Tibial nerve (tissue), 4 donors: ENCODE measurements at regions not wholly inside any gene's neighbourhood (a gene's known extent, or its start where the extent isn't known, plus 50 kb on each side); places are given as distances from the start of the nearest gene placed in this dataset.
"Not testable (repeated sequence)": the region's sequence is repeated elsewhere in the genome, so short reads cannot be mapped to it uniquely, and the experiment has no call there.

ENCODE experiments used
- DNase-seq, 2 donors: peaks; one replicate each; pipeline ENCODE4 v3.0.0-alpha.2; 2019; ENCODE audit warnings: low spot score in 2 of 2
- H3K27ac ChIP-seq, 4 donors: fragments of 200-600 bp; sonication (generic) in 3 of 4; one replicate each; pipeline ENCODE4 v1.5.1; 2017 to 2019; ENCODE audit warnings: mild to moderate bottlenecking in 1 of 4
- H3K27me3 ChIP-seq, 2 donors: fragments of 200-600 bp; sonication (generic) in 1 of 2; one replicate each; pipeline versions ENCODE4 v1.5.1 to v1.6.0; 2017 to 2019
- H3K36me3 ChIP-seq, 3 donors: fragments of 200-600 bp; sonication (generic); one replicate each; pipeline ENCODE4 v1.5.1; 2018 to 2019
- H3K4me1 ChIP-seq, 4 donors: fragments of 200-600 bp; sonication (generic) in 3 of 4; one replicate each; pipeline ENCODE4 v1.5.1; 2017 to 2019
- H3K4me3 ChIP-seq, 4 donors: fragments of 200-600 bp; sonication (generic) in 3 of 4; one replicate each; pipeline ENCODE4 v1.5.1; 2017 to 2019; ENCODE audit warnings: mild to moderate bottlenecking in 1 of 4, moderate library complexity in 1 of 4
- H3K9me3 ChIP-seq, 4 donors: fragments of 200-600 bp; sonication (generic) in 3 of 4; one replicate each; pipeline ENCODE4 v1.5.1; 2017 to 2019
- CTCF ChIP-seq, 5 experiments: fragments of 200-600 bp in 3 of 5; fragments of 450-650 bp in 2 of 5; sonication (generic) in 3 of 5; IDR thresholded peaks; one replicate each; pipeline ENCODE4 v1.5.1; 2016 to 2019; ENCODE audit warnings: antibody characterized with exemption in 5 of 5, mild to moderate bottlenecking in 3 of 5, moderate library complexity in 2 of 5
- EP300 ChIP-seq, 2 donors: sonication (generic); formaldehyde crosslinking; IDR thresholded peaks; one replicate each; pipeline ENCODE4 v1.6.1; 2017; ENCODE audit warnings: antibody characterized with exemption in 2 of 2, mild to moderate bottlenecking in 1 of 2
- POLR2A ChIP-seq, 2 donors: fragments of 450-650 bp; IDR thresholded peaks; one replicate each; pipeline ENCODE4 v1.6.1; 2017; ENCODE audit warnings: antibody characterized with exemption in 2 of 2, mild to moderate bottlenecking in 2 of 2, moderate library complexity in 2 of 2
- WGBS, 2 donors: methylation state at CpG; one replicate each; pipeline ENCODE4 v1.1.5; 2018; 5-methylcytosine and 5-hydroxymethylcytosine counted together

GRCh38 chr7:52569151-52569550 lies 466.3 kb upstream of the POM121L12 start:
- no peak overlapping the region for H3K27ac ChIP-seq
- 68 to 84% methylated on average over 3 of the region's 3 CpGs for WGBS, 2 donors
- no peaks in the 10 kb centered on the region for H3K27me3 ChIP-seq
- DNase-seq = no peak
- H3K9me3 ChIP-seq = no peaks in the 10 kb centered on the region
- no peaks in the 10 kb centered on the region for H3K4me1 ChIP-seq
- TF ChIP-seq POLR2A (IDR thresholded peaks at IDR 0.05) (no peak), CTCF (IDR thresholded peaks at IDR 0.05) (no peak), EP300 (IDR thresholded peaks at IDR 0.05) (no peak)
- no peak overlapping the region for H3K4me3 ChIP-seq
- H3K36me3 ChIP-seq = no peaks in the 10 kb centered on the region

GRCh38 chr7:52565974-52566373 lies 469.5 kb upstream of the POM121L12 start:
- Histone ChIP-seq H3K4me1 (no peaks in the 10 kb centered on the region), H3K27ac (no peak overlapping the region), H3K9me3 (no peaks in the 10 kb centered on the region), H3K4me3 (no peak overlapping the region), H3K36me3 (no peaks in the 10 kb centered on the region), H3K27me3 (no peaks in the 10 kb centered on the region)
- TF ChIP-seq CTCF (IDR thresholded peaks at IDR 0.05) = no peak
- TF ChIP-seq POLR2A (IDR thresholded peaks at IDR 0.05) = no peak
- no peak for TF ChIP-seq EP300 (IDR thresholded peaks at IDR 0.05)
- WGBS, 2 donors = 78 to 83% methylated on average over 5 of the region's 5 CpGs
- DNase-seq = no peak

- TF ChIP-seq EP300 (IDR thresholded peaks at IDR 0.05) = no peak
- no peak for TF ChIP-seq POLR2A (IDR thresholded peaks at IDR 0.05)
- TF ChIP-seq CTCF (IDR thresholded peaks at IDR 0.05) = no peak
- WGBS, 2 donors = 77 to 83% methylated on average over 4 of the region's 4 CpGs
- Histone ChIP-seq H3K9me3 (no peaks in the 10 kb centered on the region), H3K27me3 (no peaks in the 10 kb centered on the region), H3K4me3 (no peak overlapping the region), H3K4me1 (no peaks in the 10 kb centered on the region), H3K36me3 (no peaks in the 10 kb centered on the region), H3K27ac (no peak overlapping the region)
- DNase-seq = no peak
Observed at GRCh38 chr7:52555805-52556204, 479.6 kb upstream of the POM121L12 start.

- Histone ChIP-seq H3K9me3 (no peaks in the 10 kb centered on the region), H3K27ac (no peak overlapping the region), H3K4me1 (no peaks in the 10 kb centered on the region), H3K4me3 (no peak overlapping the region), H3K27me3 (no peaks in the 10 kb centered on the region), H3K36me3 (no peaks in the 10 kb centered on the region)
- DNase-seq = no peak
- TF ChIP-seq CTCF (IDR thresholded peaks at IDR 0.05) (no peak), EP300 (IDR thresholded peaks at IDR 0.05) (no peak), POLR2A (IDR thresholded peaks at IDR 0.05) (no peak)
- WGBS, 2 donors = 58 to 61% methylated on average over 8 of the region's 8 CpGs
Observed at GRCh38 chr7:52547308-52547910, 488.0 kb upstream of the POM121L12 start.

GRCh38 chr7:52541198-52541765 lies 494.2 kb upstream of the POM121L12 start:
- DNase-seq, H3K36me3 ChIP-seq, H3K4me3 ChIP-seq, H3K4me1 ChIP-seq, H3K9me3 ChIP-seq, H3K27me3 ChIP-seq, H3K27ac ChIP-seq: not testable (repeated sequence)
- WGBS, 2 donors = 40 to 48% methylated on average over 5 of the region's 5 CpGs
